Astrocyte (in vitro differentiated cells and primary cell): ENCODE measurements at regions not wholly inside any gene's neighbourhood (a gene's known extent, or its start where the extent isn't known, plus 50 kb on each side); places are given as distances from the start of the nearest gene placed in this dataset.

Source experiments
- DNase-seq: peaks from one replicate; pipeline ENCODE4 v3.0.0-alpha.2; 2010; ENCODE audit warnings: low read depth
- FAIRE-seq: peaks from 2 replicates; lab custom pipeline; 2011; peaks lifted over from hg19 to GRCh38; lab: Jason Lieb, UNC
- H2AFZ ChIP-seq: 2 replicates; pipeline ENCODE4 v1.6.0; 2012; ENCODE audit warnings: low read depth, low read length, inconsistent platforms
- H3K27ac ChIP-seq: 2 replicates; pipeline ENCODE4 v1.5.1; 2011; ENCODE audit warnings: low read depth, low read length, inconsistent platforms
- H3K27me3 ChIP-seq: 2 replicates; pipeline ENCODE4 v1.6.0; 2011; ENCODE audit warnings: low read length, inconsistent platforms; ENCODE audit not compliant: insufficient read depth
- H3K36me3 ChIP-seq: 2 replicates; pipeline ENCODE4 v1.5.1; 2011; ENCODE audit warnings: low read length, inconsistent platforms; ENCODE audit not compliant: insufficient read depth
- H3K4me1 ChIP-seq: 2 replicates; pipeline ENCODE4 v1.5.1; 2011; ENCODE audit warnings: low read length, inconsistent platforms; ENCODE audit not compliant: insufficient read depth
- H3K4me2 ChIP-seq: 2 replicates; pipeline ENCODE4 v1.6.0; 2012; ENCODE audit warnings: low read length, inconsistent platforms
- H3K4me3 ChIP-seq: 2 replicates; pipeline ENCODE4 v1.5.1; 2011; ENCODE audit warnings: low read depth, mild to moderate bottlenecking, low read length, inconsistent platforms; ENCODE audit not compliant: insufficient read depth
- H3K79me2 ChIP-seq: 2 replicates; pipeline ENCODE4 v1.6.0; 2012; ENCODE audit warnings: mild to moderate bottlenecking, low read length, inconsistent platforms; ENCODE audit not compliant: insufficient read depth
- H3K9ac ChIP-seq: 2 replicates; pipeline ENCODE4 v1.6.0; 2012; ENCODE audit warnings: mild to moderate bottlenecking, low read length, inconsistent platforms
- H3K9me3 ChIP-seq: 2 replicates; pipeline ENCODE4 v1.5.1; 2012; ENCODE audit warnings: low read depth, mild to moderate bottlenecking, low read length, inconsistent platforms; ENCODE audit not compliant: insufficient read depth
- H4K20me1 ChIP-seq: 2 replicates; pipeline ENCODE4 v1.6.0; 2012; ENCODE audit warnings: low read length, inconsistent platforms; ENCODE audit not compliant: insufficient read depth
- H3K27ac Mint-ChIP-seq: one replicate; pipeline ENCODE4 v1.8.0; 2021; ENCODE audit warnings: mild to moderate bottlenecking, mixed read lengths; ENCODE audit not compliant: unreplicated experiment
- H3K27me3 Mint-ChIP-seq: one replicate; pipeline ENCODE4 v1.8.0; 2021; ENCODE audit warnings: low read depth, mixed read lengths; ENCODE audit not compliant: unreplicated experiment
- H3K36me3 Mint-ChIP-seq: one replicate; pipeline ENCODE4 v1.8.0; 2021; ENCODE audit warnings: low read depth, mixed read lengths; ENCODE audit not compliant: unreplicated experiment
- H3K4me1 Mint-ChIP-seq: one replicate; pipeline ENCODE4 v1.8.0; 2021; ENCODE audit warnings: low read depth, mixed read lengths; ENCODE audit not compliant: unreplicated experiment
- H3K4me3 Mint-ChIP-seq: one replicate; pipeline ENCODE4 v1.8.0; 2021; ENCODE audit warnings: mild to moderate bottlenecking, moderate library complexity, mixed read lengths; ENCODE audit not compliant: unreplicated experiment
- H3K9me3 Mint-ChIP-seq: one replicate; pipeline ENCODE4 v1.8.0; 2021; ENCODE audit warnings: mild to moderate bottlenecking, mixed read lengths; ENCODE audit not compliant: unreplicated experiment
- CTCF ChIP-seq: IDR thresholded peaks from 2 replicates; pipeline ENCODE4 v1.5.1; 2011; ENCODE audit warnings: low read depth, mild to moderate bottlenecking, inconsistent platforms, low read length, moderate library complexity; ENCODE audit not compliant: insufficient read depth
- EZH2 ChIP-seq: IDR thresholded peaks from 2 replicates; pipeline ENCODE4 v1.6.1; 2012; ENCODE audit warnings: mild to moderate bottlenecking, low read length, inconsistent platforms; ENCODE audit not compliant: insufficient read depth

GRCh38 chr18:78786776-78787175 is 192.8 kb upstream of the SALL3 start:
- no peak overlapping the region for H3K4me3 Mint-ChIP-seq
- TF ChIP-seq EZH2 (no peak), CTCF (no peak)
- no peak overlapping the region for H3K4me3 ChIP-seq
- no peaks in the 10 kb centered on the region for H4K20me1 ChIP-seq
- H3K27ac ChIP-seq: no peak overlapping the region
- peaks cover 9% of the 10 kb centered on the region for H3K9me3 ChIP-seq
- no peaks in the 10 kb centered on the region for H3K4me1 ChIP-seq
- no peak overlapping the region for H2AFZ ChIP-seq
- no peaks in the 10 kb centered on the region for H3K27me3 ChIP-seq
- FAIRE-seq (no peak), DNase-seq (no peak)
- H3K9ac ChIP-seq: no peak overlapping the region
- peaks cover 21% of the 10 kb centered on the region for H3K9me3 Mint-ChIP-seq
- no peaks in the 10 kb centered on the region for H3K79me2 ChIP-seq
- no peak overlapping the region for H3K27ac Mint-ChIP-seq
- H3K36me3 ChIP-seq: no peaks in the 10 kb centered on the region
- H3K36me3 Mint-ChIP-seq: no peaks in the 10 kb centered on the region
- H3K4me1 Mint-ChIP-seq: no peaks in the 10 kb centered on the region
- no peak overlapping the region for H3K4me2 ChIP-seq
- H3K27me3 Mint-ChIP-seq: peaks cover 2% of the 10 kb centered on the region

GRCh38 chr18:78787751-78788150 is 191.9 kb upstream of the SALL3 start:
- Histone ChIP-seq H3K27me3 (no peaks in the 10 kb centered on the region), H3K9ac (no peak overlapping the region), H2AFZ (no peak overlapping the region), H3K36me3 (no peaks in the 10 kb centered on the region), H3K4me3 (no peak overlapping the region), H4K20me1 (no peaks in the 10 kb centered on the region), H3K4me2 (no peak overlapping the region), H3K4me1 (no peaks in the 10 kb centered on the region), H3K79me2 (no peaks in the 10 kb centered on the region), H3K27ac (no peak overlapping the region), H3K9me3 (peaks cover 13% of the 10 kb centered on the region)
- no peak for TF ChIP-seq EZH2
- TF ChIP-seq CTCF: no peak
- DNase-seq (no peak), FAIRE-seq (no peak)
- peaks cover 25% of the 10 kb centered on the region for H3K9me3 Mint-ChIP-seq
- H3K4me1 Mint-ChIP-seq: no peaks in the 10 kb centered on the region
- H3K4me3 Mint-ChIP-seq: no peak overlapping the region
- no peaks in the 10 kb centered on the region for H3K36me3 Mint-ChIP-seq
- peaks cover 2% of the 10 kb centered on the region for H3K27me3 Mint-ChIP-seq
- H3K27ac Mint-ChIP-seq: no peak overlapping the region

- H3K27ac ChIP-seq: no peak overlapping the region
- TF ChIP-seq EZH2: no peak
- TF ChIP-seq CTCF: no peak
- no peaks in the 10 kb centered on the region for H3K4me1 ChIP-seq
- Mint-ChIP-seq H3K36me3 (no peaks in the 10 kb centered on the region), H3K4me3 (no peak overlapping the region), H3K27me3 (peaks cover 2% of the 10 kb centered on the region), H3K9me3 (peaks cover 22% of the 10 kb centered on the region), H3K4me1 (no peaks in the 10 kb centered on the region), H3K27ac (no peak overlapping the region)
- no peak overlapping the region for H3K9ac ChIP-seq
- H3K79me2 ChIP-seq: no peaks in the 10 kb centered on the region
- DNase-seq (no peak), FAIRE-seq (no peak)
- H3K4me3 ChIP-seq: no peak overlapping the region
- peaks cover 16% of the 10 kb centered on the region for H3K9me3 ChIP-seq
- no peaks in the 10 kb centered on the region for H3K36me3 ChIP-seq
- no peaks in the 10 kb centered on the region for H4K20me1 ChIP-seq
- H2AFZ ChIP-seq: no peak overlapping the region
- no peaks in the 10 kb centered on the region for H3K27me3 ChIP-seq
- no peak overlapping the region for H3K4me2 ChIP-seq
Measured at GRCh38 chr18:78788161-78788560, 191.5 kb upstream of the SALL3 start.
